Keratinocyte (primary cell): ENCODE measurements at regions not wholly inside any gene's neighbourhood (a gene's known extent, or its start where the extent isn't known, plus 50 kb on each side); places are given as distances from the start of the nearest gene placed in this dataset.

Experiments used
- DNase-seq: peaks from one replicate; pipeline ENCODE4 v3.0.0-alpha.2; 2011; ENCODE audit warnings: low read depth, missing footprints, low spot score
- FAIRE-seq: peaks from 2 replicates; lab custom pipeline; 2011; peaks lifted over from hg19 to GRCh38; lab: Jason Lieb, UNC
- H2AFZ ChIP-seq: 2 replicates; pipeline ENCODE4 v1.6.0; 2012; ENCODE audit warnings: low read length, control low read depth, inconsistent platforms; ENCODE audit not compliant: control insufficient read depth
- H3K27ac ChIP-seq: 2 replicates; pipeline ENCODE4 v1.5.1; 2011; ENCODE audit warnings: low read length; ENCODE audit not compliant: control insufficient read depth, insufficient read depth
- H3K27me3 ChIP-seq: 3 replicates; pipeline ENCODE4 v1.6.0; 2011; ENCODE audit warnings: low read length; ENCODE audit not compliant: control insufficient read depth, insufficient read depth; ENCODE audit errors: extremely low read depth
- H3K36me3 ChIP-seq, 2 experiments: 2 replicates in 1 of 2; 3 replicates in 1 of 2; pipeline ENCODE4 v1.5.1; 2011; ENCODE audit warnings: low read length in 2 of 2, mild to moderate bottlenecking in 1 of 2; ENCODE audit not compliant: control insufficient read depth in 2 of 2, insufficient read depth in 2 of 2; ENCODE audit errors: extremely low read depth in 1 of 2
- H3K4me1 ChIP-seq: 3 replicates; pipeline ENCODE4 v1.5.1; 2011; ENCODE audit warnings: low read length; ENCODE audit not compliant: control insufficient read depth, insufficient read depth; ENCODE audit errors: extremely low read depth
- H3K4me2 ChIP-seq: 3 replicates; pipeline ENCODE4 v1.6.0; 2011; ENCODE audit warnings: low read depth, low read length; ENCODE audit not compliant: control insufficient read depth, insufficient read depth; ENCODE audit errors: extremely low read depth
- H3K4me3 ChIP-seq, 3 experiments: fragments of 200-600 bp in 1 of 3; sonication (generic) in 1 of 3; 2 replicates in 2 of 3; 3 replicates in 1 of 3; pipeline ENCODE4 v1.5.1; 2011 to 2016; ENCODE audit warnings: low read length in 3 of 3, mild to moderate bottlenecking in 3 of 3, control low read depth in 2 of 3, inconsistent platforms in 1 of 3, low read depth in 1 of 3, mixed read lengths in 1 of 3, mixed run types in 1 of 3, moderate library complexity in 1 of 3; ENCODE audit not compliant: control insufficient read depth in 2 of 3, insufficient read depth in 2 of 3; ENCODE audit errors: extremely low read depth in 1 of 3
- H3K79me2 ChIP-seq: 2 replicates; pipeline ENCODE4 v1.6.0; 2012; ENCODE audit warnings: low read length; ENCODE audit not compliant: control insufficient read depth, insufficient read depth
- H3K9ac ChIP-seq: 3 replicates; pipeline ENCODE4 v1.6.0; 2011; ENCODE audit warnings: low read length; ENCODE audit not compliant: control insufficient read depth, insufficient read depth; ENCODE audit errors: extremely low read depth
- H3K9me1 ChIP-seq: 3 replicates; pipeline ENCODE4 v1.6.0; 2011; ENCODE audit warnings: low read length; ENCODE audit not compliant: control insufficient read depth, insufficient read depth; ENCODE audit errors: extremely low read depth
- H3K9me3 ChIP-seq: 2 replicates; pipeline ENCODE4 v1.5.1; 2012; ENCODE audit warnings: low read depth, low read length; ENCODE audit not compliant: control insufficient read depth
- H4K20me1 ChIP-seq: 3 replicates; pipeline ENCODE4 v1.6.0; 2011; ENCODE audit warnings: low read length; ENCODE audit not compliant: control insufficient read depth, insufficient read depth; ENCODE audit errors: extremely low read depth
- EZH2 ChIP-seq: IDR thresholded peaks from one replicate; pipeline ENCODE4 v1.6.1; 2012; ENCODE audit warnings: inconsistent platforms, mild to moderate bottlenecking, low read length, moderate library complexity
- dilution Hi-C: fragments of 300-500 bp; cut with MboI; formaldehyde crosslinking; loops from one replicate; pipeline ENCODE4 v1.7.0; 2020; ENCODE audit warnings: low sequenced_read_pairs; ENCODE audit not compliant: extremely low pct_ligation_motif_present
- TF ChIP-seq, protein P1 (sequence below), 3 experiments: IDR thresholded peaks in 1 of 3; conservative IDR thresholded peaks in 1 of 3; optimal IDR thresholded peaks in 1 of 3; 2 replicates in 2 of 3; 3 replicates in 1 of 3; pipeline versions ENCODE3 to v1.5.1; 2011; ENCODE audit warnings: low read length in 3 of 3, mild to moderate bottlenecking in 3 of 3, moderate library complexity in 2 of 3, control low read depth in 1 of 3, inconsistent platforms in 1 of 3; ENCODE audit not compliant: insufficient read depth in 2 of 3; ENCODE audit errors: extremely low read depth in 1 of 3

DNA sequence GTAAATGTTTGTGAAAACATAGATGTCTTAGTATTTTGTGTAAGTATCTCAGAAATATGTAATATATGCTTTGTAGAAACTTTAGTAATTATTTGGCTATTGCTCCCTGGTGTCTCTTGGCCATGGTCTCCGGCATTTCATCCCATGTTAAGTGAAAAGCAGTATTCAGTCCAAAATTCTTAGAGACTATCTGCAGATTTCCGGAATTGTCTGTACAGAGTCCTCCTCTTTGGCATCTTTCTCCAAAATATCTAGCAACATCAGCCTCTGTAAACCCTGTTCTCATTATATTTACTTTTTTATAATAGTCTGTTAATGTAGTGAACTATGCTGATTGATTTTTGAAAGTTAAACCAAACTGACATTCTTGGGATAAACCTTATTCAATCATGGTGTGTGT lies 352.7 kb downstream of the ARPP21 start:
- Histone ChIP-seq H4K20me1 (no peaks in the 10 kb centered on the region), H3K27me3 (no peaks in the 10 kb centered on the region), H3K4me2 (no peak overlapping the region), H3K9me3 (no peaks in the 10 kb centered on the region), H3K27ac (no peak overlapping the region), H3K4me3 (no peak overlapping the region), H3K79me2 (no peaks in the 10 kb centered on the region), H3K9me1 (no peaks in the 10 kb centered on the region), H3K36me3 (no peaks in the 10 kb centered on the region), H3K4me1 (no peaks in the 10 kb centered on the region), H3K9ac (no peak overlapping the region), H2AFZ (no peak overlapping the region)
- TF ChIP-seq, protein P1, sequence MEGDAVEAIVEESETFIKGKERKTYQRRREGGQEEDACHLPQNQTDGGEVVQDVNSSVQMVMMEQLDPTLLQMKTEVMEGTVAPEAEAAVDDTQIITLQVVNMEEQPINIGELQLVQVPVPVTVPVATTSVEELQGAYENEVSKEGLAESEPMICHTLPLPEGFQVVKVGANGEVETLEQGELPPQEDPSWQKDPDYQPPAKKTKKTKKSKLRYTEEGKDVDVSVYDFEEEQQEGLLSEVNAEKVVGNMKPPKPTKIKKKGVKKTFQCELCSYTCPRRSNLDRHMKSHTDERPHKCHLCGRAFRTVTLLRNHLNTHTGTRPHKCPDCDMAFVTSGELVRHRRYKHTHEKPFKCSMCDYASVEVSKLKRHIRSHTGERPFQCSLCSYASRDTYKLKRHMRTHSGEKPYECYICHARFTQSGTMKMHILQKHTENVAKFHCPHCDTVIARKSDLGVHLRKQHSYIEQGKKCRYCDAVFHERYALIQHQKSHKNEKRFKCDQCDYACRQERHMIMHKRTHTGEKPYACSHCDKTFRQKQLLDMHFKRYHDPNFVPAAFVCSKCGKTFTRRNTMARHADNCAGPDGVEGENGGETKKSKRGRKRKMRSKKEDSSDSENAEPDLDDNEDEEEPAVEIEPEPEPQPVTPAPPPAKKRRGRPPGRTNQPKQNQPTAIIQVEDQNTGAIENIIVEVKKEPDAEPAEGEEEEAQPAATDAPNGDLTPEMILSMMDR (optimal IDR thresholded peaks at IDR 0.05 in 1 of 3, IDR thresholded peaks at IDR 0.05 in 1 of 3, conservative IDR thresholded peaks at IDR 0.05 in 1 of 3; ENCODE audit: extremely low read depth in 1 of 3, insufficient read depth in 2 of 3, low read length in 3 of 3): no peak
- TF ChIP-seq EZH2: no peak
- dilution Hi-C loops: no loop called here
- DNase-seq: no peak
- no peak for FAIRE-seq

DNA sequence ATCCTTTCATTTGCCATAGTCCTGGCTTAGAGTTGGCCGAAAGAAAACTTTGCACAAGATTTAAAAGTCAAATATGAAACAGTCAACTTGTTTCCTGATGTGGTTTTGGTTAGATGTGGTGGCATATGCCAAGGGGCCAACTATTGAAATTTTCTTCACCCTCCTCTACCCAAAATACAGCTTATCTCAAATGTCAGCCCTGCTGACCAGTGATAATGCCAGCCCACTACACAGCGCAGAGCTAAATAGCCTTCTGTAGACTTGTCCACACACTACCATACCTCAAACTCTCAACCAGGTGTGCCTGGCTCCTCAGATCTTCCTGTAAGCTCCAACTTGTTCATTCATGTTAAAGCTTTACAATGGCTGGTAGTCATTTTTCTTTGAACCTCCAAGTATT lies 368.5 kb upstream of the STAC start:
- H3K27ac ChIP-seq: no peak overlapping the region
- DNase-seq: no peak
- H3K79me2 ChIP-seq: no peaks in the 10 kb centered on the region
- H3K9me1 ChIP-seq: no peaks in the 10 kb centered on the region
- H3K36me3 ChIP-seq: no peaks in the 10 kb centered on the region
- H3K9ac ChIP-seq: no peak overlapping the region
- H3K4me1 ChIP-seq: no peaks in the 10 kb centered on the region
- no peaks in the 10 kb centered on the region for H4K20me1 ChIP-seq
- H2AFZ ChIP-seq: no peak overlapping the region
- H3K9me3 ChIP-seq: no peaks in the 10 kb centered on the region
- dilution Hi-C loops: no loop called here
- FAIRE-seq: no peak
- no peaks in the 10 kb centered on the region for H3K27me3 ChIP-seq
- no peak overlapping the region for H3K4me2 ChIP-seq
- no peak for TF ChIP-seq EZH2
- TF ChIP-seq, protein P1 (optimal IDR thresholded peaks at IDR 0.05 in 1 of 3, IDR thresholded peaks at IDR 0.05 in 1 of 3, conservative IDR thresholded peaks at IDR 0.05 in 1 of 3; ENCODE audit: extremely low read depth in 1 of 3, insufficient read depth in 2 of 3, low read length in 3 of 3): no peak
- no peak overlapping the region for H3K4me3 ChIP-seq
